GM23248 (cell line): ENCODE measurements at regions not wholly inside any gene's neighbourhood (a gene's known extent, or its start where the extent isn't known, plus 50 kb on each side); places are given as distances from the start of the nearest gene placed in this dataset.
"Not testable (repeated sequence)": the region's sequence is repeated elsewhere in the genome, so short reads cannot be mapped to it uniquely, and the experiment has no call there.

Experiments
- DNase-seq: peaks from one replicate; pipeline ENCODE4 v3.0.0-alpha.2; 2015
- H2AFZ ChIP-seq: fragments of 200-600 bp; sonication (generic); 2 replicates; pipeline ENCODE4 v1.6.1; 2016; ENCODE audit warnings: antibody characterized with exemption
- H3F3A ChIP-seq: fragments of 200-600 bp; sonication (generic); 2 replicates; pipeline ENCODE4 v1.6.1; 2016; ENCODE audit warnings: mild to moderate bottlenecking, antibody characterized with exemption, mixed run types; ENCODE audit not compliant: insufficient read depth
- H3K27ac ChIP-seq: fragments of 200-600 bp; sonication (generic); 2 replicates; pipeline ENCODE4 v1.5.1; 2016; ENCODE audit warnings: mild to moderate bottlenecking
- H3K27me3 ChIP-seq: fragments of 200-600 bp; sonication (generic); replicated peaks from 2 replicates; pipeline ENCODE4 v1.6.1; 2016; ENCODE audit warnings: mild to moderate bottlenecking; ENCODE audit not compliant: insufficient read depth
- H3K36me3 ChIP-seq: fragments of 200-600 bp; sonication (generic); 2 replicates; pipeline ENCODE4 v1.6.1; 2016; ENCODE audit warnings: low read depth, mild to moderate bottlenecking
- H3K4me1 ChIP-seq: fragments of 200-600 bp; sonication (generic); 2 replicates; pipeline ENCODE4 v1.6.1; 2016; ENCODE audit warnings: mild to moderate bottlenecking; ENCODE audit not compliant: insufficient read depth
- H3K4me2 ChIP-seq: fragments of 200-600 bp; sonication (generic); one replicate; pipeline ENCODE4 v1.6.1; 2016; ENCODE audit warnings: mild to moderate bottlenecking; ENCODE audit not compliant: unreplicated experiment
- H3K4me3 ChIP-seq: fragments of 200-600 bp; sonication (generic); 2 replicates; pipeline ENCODE4 v1.5.1; 2016; ENCODE audit warnings: mild to moderate bottlenecking
- H3K79me2 ChIP-seq: fragments of 200-600 bp; sonication (generic); 2 replicates; pipeline ENCODE4 v1.6.1; 2016; ENCODE audit warnings: mild to moderate bottlenecking; ENCODE audit not compliant: insufficient read depth
- H3K9ac ChIP-seq: fragments of 200-600 bp; sonication (generic); 2 replicates; pipeline ENCODE4 v1.6.1; 2016; ENCODE audit warnings: mild to moderate bottlenecking
- H3K9me2 ChIP-seq: fragments of 200-600 bp; sonication (generic); 2 replicates; pipeline ENCODE4 v1.6.1; 2016; ENCODE audit warnings: mixed run types, mild to moderate bottlenecking, moderate library complexity; ENCODE audit not compliant: insufficient read depth
- H3K9me3 ChIP-seq: fragments of 200-600 bp; sonication (generic); one replicate; pipeline ENCODE4 v1.6.1; 2017; ENCODE audit warnings: low read depth
- H4K20me1 ChIP-seq: fragments of 200-600 bp; sonication (generic); 2 replicates; pipeline ENCODE4 v1.6.0; 2016; ENCODE audit not compliant: insufficient read depth
- EZH2 ChIP-seq: fragments of 200-600 bp; sonication (generic); IDR thresholded peaks from 2 replicates; pipeline ENCODE4 v1.6.1; 2018; ENCODE audit warnings: antibody characterized with exemption, mild to moderate bottlenecking; ENCODE audit not compliant: insufficient read depth, poor library complexity, severe bottlenecking
- EZH2phosphoT487 ChIP-seq: fragments of 200-600 bp; sonication (generic); IDR thresholded peaks from 2 replicates; pipeline ENCODE4 v1.6.1; 2018; ENCODE audit warnings: antibody characterized with exemption, moderate library complexity, mild to moderate bottlenecking, low read depth; ENCODE audit not compliant: insufficient read depth
- WGBS, 2 experiments: methylation state at CpG; one replicate each; pipeline ENCODE4 v1.1.6; 2015 to 2017; ENCODE audit warnings: low lambda C conversion rate in 2 of 2, low coverage in 1 of 2; ENCODE audit errors: missing lambda C conversion rate in 2 of 2; 5-methylcytosine and 5-hydroxymethylcytosine counted together
- in situ Hi-C: fragments of 300-500 bp; cut with MboI; formaldehyde crosslinking; loops from 2 replicates; pipeline ENCODE4 v1.15.0; 2020

GRCh38 chr10:78236416-78237015, 202.9 kb downstream of the RPS24 start:
- no peaks in the 10 kb centered on the region for H3K36me3 ChIP-seq
- TF ChIP-seq EZH2 (no peak), EZH2phosphoT487 (no peak)
- DNase-seq = no peak
- no peak overlapping the region for H3K4me3 ChIP-seq
- H3K9ac ChIP-seq = no peak overlapping the region
- H2AFZ ChIP-seq = no peak overlapping the region
- no peaks in the 10 kb centered on the region for H3K27me3 ChIP-seq
- H3K4me1 ChIP-seq = peaks cover 4% of the 10 kb centered on the region; the same call in 1 of the 2 replicates
- WGBS, 2 experiments = 85 to 86% methylated on average over 7 of the region's 7 CpGs
- in situ Hi-C loops = no loop called here
- H3F3A ChIP-seq = no peaks in the 10 kb centered on the region
- H3K79me2 ChIP-seq = no peaks in the 10 kb centered on the region
- no peaks in the 10 kb centered on the region for H3K9me2 ChIP-seq
- H3K9me3 ChIP-seq = no peaks in the 10 kb centered on the region
- H3K4me2 ChIP-seq = no peak overlapping the region
- no peaks in the 10 kb centered on the region for H4K20me1 ChIP-seq
- H3K27ac ChIP-seq = no peak overlapping the region

- H3K36me3 ChIP-seq, H3K4me3 ChIP-seq, H3K79me2 ChIP-seq, H3K9ac ChIP-seq, H3K9me2 ChIP-seq, H3K27me3 ChIP-seq, H3K4me1 ChIP-seq, H2AFZ ChIP-seq, H3K27ac ChIP-seq, H3K9me3 ChIP-seq, H4K20me1 ChIP-seq, DNase-seq, H3K4me2 ChIP-seq, H3F3A ChIP-seq, in situ Hi-C loops: not testable (repeated sequence)
- WGBS, 2 experiments = 52 to 55% methylated on average over 5 of the region's 5 CpGs
These were observed 204.3 kb downstream of the RPS24 start for GRCh38 chr10:78237951-78238350.

GRCh38 chr10:78247266-78247665, 213.6 kb downstream of the RPS24 start:
- Histone ChIP-seq H3K9ac (no peak overlapping the region), H3K4me3 (no peak overlapping the region), H3K27ac (no peak overlapping the region), H4K20me1 (no peaks in the 10 kb centered on the region), H3K4me1 (peaks cover 21% of the 10 kb centered on the region), H3K9me2 (no peaks in the 10 kb centered on the region), H3K4me2 (no peak overlapping the region), H3K27me3 (no peaks in the 10 kb centered on the region), H3K79me2 (no peaks in the 10 kb centered on the region), H3K36me3 (no peaks in the 10 kb centered on the region), H3F3A (peaks cover 18% of the 10 kb centered on the region), H3K9me3 (no peaks in the 10 kb centered on the region), H2AFZ (no peak overlapping the region)
- TF ChIP-seq EZH2 (no peak), EZH2phosphoT487 (no peak)
- DNase-seq = no peak
- 98 to 100% methylated on average over 2 of the region's 2 CpGs for WGBS, 2 experiments
- in situ Hi-C loops = no loop called here

- WGBS, 2 experiments = 83 to 92% methylated on average over 1 of the region's 1 CpG
- Histone ChIP-seq H3K27ac (peak overlapping the region; percentile 94), H4K20me1 (no peaks in the 10 kb centered on the region), H3K27me3 (no peaks in the 10 kb centered on the region), H3K4me3 (no peak overlapping the region), H3K36me3 (no peaks in the 10 kb centered on the region), H3F3A (peaks cover 18% of the 10 kb centered on the region), H3K9me2 (no peaks in the 10 kb centered on the region), H3K4me1 (peaks cover 21% of the 10 kb centered on the region), H3K79me2 (no peaks in the 10 kb centered on the region), H3K9ac (peak overlapping the region; percentile 82), H3K4me2 (peak overlapping the region; percentile 82), H2AFZ (peak overlapping the region; percentile 82), H3K9me3 (no peaks in the 10 kb centered on the region)
- in situ Hi-C loops = no loop called here
- TF ChIP-seq EZH2phosphoT487 = no peak
- TF ChIP-seq EZH2 = no peak
- no peak for DNase-seq
These were observed 214.2 kb downstream of the RPS24 start for GRCh38 chr10:78247821-78248220.
